GM23338 (cell line): ENCODE measurements at regions not wholly inside any gene's neighbourhood (a gene's known extent, or its start where the extent isn't known, plus 50 kb on each side); places are given as distances from the start of the nearest gene placed in this dataset.

Experiments
- ATAC-seq: fragments of 200-7000 bp; cut with Tn5 transposase; 3 replicates; pipeline ENCODE4 v1.9.1; 2020
- DNase-seq: peaks from one replicate; pipeline ENCODE4 v3.0.0-alpha.2; 2015; ENCODE audit warnings: low spot score
- H2AFZ ChIP-seq: fragments of 200-600 bp; sonication (generic); 2 replicates; pipeline ENCODE4 v1.8.0; 2016; ENCODE audit warnings: antibody characterized with exemption, mild to moderate bottlenecking, moderate library complexity
- H3F3A ChIP-seq: fragments of 200-600 bp; sonication (generic); replicated peaks from 2 replicates; pipeline ENCODE4 v1.8.0; 2017; ENCODE audit warnings: antibody characterized with exemption, mixed run types, low read depth
- H3K27ac ChIP-seq: fragments of 200-600 bp; sonication (generic); 2 replicates; pipeline ENCODE4 v1.6.1; 2016; ENCODE audit warnings: low read depth
- H3K27me3 ChIP-seq: fragments of 200-600 bp; sonication (generic); 2 replicates; pipeline ENCODE4 v1.8.0; 2016; ENCODE audit warnings: mild to moderate bottlenecking, mixed run types, moderate library complexity; ENCODE audit not compliant: insufficient read depth
- H3K36me3 ChIP-seq: fragments of 200-600 bp; sonication (generic); 2 replicates; pipeline ENCODE4 v1.8.0; 2016; ENCODE audit warnings: mild to moderate bottlenecking; ENCODE audit not compliant: insufficient read depth
- H3K4me1 ChIP-seq: fragments of 200-600 bp; sonication (generic); 2 replicates; pipeline ENCODE4 v1.8.0; 2016; ENCODE audit warnings: mild to moderate bottlenecking, moderate library complexity; ENCODE audit not compliant: insufficient read depth
- H3K4me2 ChIP-seq: fragments of 200-600 bp; sonication (generic); 2 replicates; pipeline ENCODE4 v1.7.1; 2017; ENCODE audit warnings: mixed run types
- H3K4me3 ChIP-seq: fragments of 200-600 bp; sonication (generic); 2 replicates; pipeline ENCODE4 v1.6.1; 2016; ENCODE audit warnings: mixed run types
- H3K79me2 ChIP-seq: fragments of 200-600 bp; sonication (generic); replicated peaks from 2 replicates; pipeline ENCODE4 v1.8.0; 2017; ENCODE audit warnings: mild to moderate bottlenecking; ENCODE audit not compliant: insufficient read depth
- H3K9me2 ChIP-seq: fragments of 200-600 bp; sonication (generic); 2 replicates; pipeline ENCODE4 v1.8.0; 2017; ENCODE audit not compliant: insufficient read depth
- H4K20me1 ChIP-seq: fragments of 200-600 bp; sonication (generic); replicated peaks from 2 replicates; pipeline ENCODE4 v1.8.0; 2017; ENCODE audit warnings: mild to moderate bottlenecking; ENCODE audit not compliant: insufficient read depth
- H3K27ac Mint-ChIP-seq: 2 replicates; pipeline ENCODE4 v1.8.0; 2020; ENCODE audit warnings: inconsistent platforms, mild to moderate bottlenecking, moderate library complexity, mixed read lengths
- H3K27me3 Mint-ChIP-seq: 3 replicates; pipeline ENCODE4 v1.8.0; 2022; ENCODE audit warnings: low read depth, mild to moderate bottlenecking, moderate library complexity, mixed read lengths, inconsistent platforms; ENCODE audit not compliant: insufficient read depth, poor library complexity
- H3K36me3 Mint-ChIP-seq: 3 replicates; pipeline ENCODE4 v1.8.0; 2021; ENCODE audit warnings: low read depth, mild to moderate bottlenecking, inconsistent platforms, moderate library complexity, mixed read lengths
- H3K4me1 Mint-ChIP-seq: 3 replicates; pipeline ENCODE4 v1.8.0; 2020; ENCODE audit warnings: mild to moderate bottlenecking, inconsistent platforms, mixed read lengths
- H3K4me3 Mint-ChIP-seq: 3 replicates; pipeline ENCODE4 v1.8.0; 2021; ENCODE audit warnings: moderate library complexity, mild to moderate bottlenecking, inconsistent platforms, mixed read lengths
- H3K9me3 Mint-ChIP-seq: 3 replicates; pipeline ENCODE4 v1.8.0; 2020; ENCODE audit warnings: moderate library complexity, mild to moderate bottlenecking, inconsistent platforms, mixed read lengths
- CREB1 ChIP-seq: fragments of 250-450 bp; sonication (Bioruptor Pico); IDR thresholded peaks from 2 replicates; pipeline ENCODE4 v1.5.0; 2020; ENCODE audit warnings: low read depth, mild to moderate bottlenecking, moderate library complexity
- CTCF ChIP-seq, 2 experiments: fragments of 200-600 bp in 1 of 2; sonication (generic) in 1 of 2; conservative IDR thresholded peaks; 2 replicates each; pipeline versions ENCODE4 v1.5.1 to v1.6.1; 2016 to 2017; ENCODE audit warnings: antibody characterized with exemption in 2 of 2, low read depth in 2 of 2, mild to moderate bottlenecking in 2 of 2, moderate library complexity in 1 of 2
- EZH2 ChIP-seq: fragments of 200-600 bp; sonication (generic); IDR thresholded peaks from one replicate; pipeline ENCODE4 v1.8.0; 2017; ENCODE audit warnings: antibody characterized with exemption, mild to moderate bottlenecking, low read depth; ENCODE audit not compliant: unreplicated experiment
- EZH2phosphoT487 ChIP-seq: fragments of 200-600 bp; sonication (generic); IDR thresholded peaks from one replicate; pipeline ENCODE4 v1.8.1; 2018; ENCODE audit warnings: antibody characterized with exemption; ENCODE audit not compliant: unreplicated experiment
- JUNB ChIP-seq: IDR thresholded peaks from one replicate; pipeline ENCODE4 v1.6.1; 2016; ENCODE audit warnings: antibody characterized with exemption; ENCODE audit not compliant: unreplicated experiment
- NANOG ChIP-seq: IDR thresholded peaks from 2 replicates; pipeline ENCODE4 v1.6.1; 2016; ENCODE audit warnings: antibody characterized with exemption, borderline replicate concordance
- POLR2AphosphoS5 ChIP-seq: IDR thresholded peaks from 2 replicates; pipeline ENCODE4 v1.6.1; 2016; ENCODE audit warnings: antibody characterized with exemption, low read depth
- STAT1 ChIP-seq: IDR thresholded peaks from one replicate; pipeline ENCODE4 v1.6.1; 2016; ENCODE audit warnings: antibody characterized with exemption; ENCODE audit not compliant: unreplicated experiment
- ZNF114 ChIP-seq: fragments of 250-450 bp; sonication (Bioruptor Pico); IDR thresholded peaks from 2 replicates; pipeline ENCODE4 v1.5.0; 2020; ENCODE audit warnings: mild to moderate bottlenecking, moderate library complexity
- ZNF331 ChIP-seq: fragments of 250-450 bp; sonication (Bioruptor Pico); IDR thresholded peaks from 2 replicates; pipeline ENCODE4 v1.5.0; 2020; ENCODE audit warnings: low read depth, mild to moderate bottlenecking, moderate library complexity
- TF ChIP-seq, protein P1 (sequence below): IDR thresholded peaks from one replicate; pipeline ENCODE4 v1.6.1; 2018; ENCODE audit warnings: antibody characterized with exemption; ENCODE audit not compliant: unreplicated experiment
- TF ChIP-seq, protein P2 (sequence below): fragments of 250-450 bp; sonication (Bioruptor Pico); IDR thresholded peaks from 2 replicates; pipeline ENCODE4 v1.5.0; 2020; ENCODE audit warnings: mild to moderate bottlenecking, moderate library complexity
- TF ChIP-seq, protein P3 (sequence below): IDR thresholded peaks from 2 replicates; pipeline ENCODE4 v1.6.1; 2016; ENCODE audit warnings: antibody characterized with exemption

DNA sequence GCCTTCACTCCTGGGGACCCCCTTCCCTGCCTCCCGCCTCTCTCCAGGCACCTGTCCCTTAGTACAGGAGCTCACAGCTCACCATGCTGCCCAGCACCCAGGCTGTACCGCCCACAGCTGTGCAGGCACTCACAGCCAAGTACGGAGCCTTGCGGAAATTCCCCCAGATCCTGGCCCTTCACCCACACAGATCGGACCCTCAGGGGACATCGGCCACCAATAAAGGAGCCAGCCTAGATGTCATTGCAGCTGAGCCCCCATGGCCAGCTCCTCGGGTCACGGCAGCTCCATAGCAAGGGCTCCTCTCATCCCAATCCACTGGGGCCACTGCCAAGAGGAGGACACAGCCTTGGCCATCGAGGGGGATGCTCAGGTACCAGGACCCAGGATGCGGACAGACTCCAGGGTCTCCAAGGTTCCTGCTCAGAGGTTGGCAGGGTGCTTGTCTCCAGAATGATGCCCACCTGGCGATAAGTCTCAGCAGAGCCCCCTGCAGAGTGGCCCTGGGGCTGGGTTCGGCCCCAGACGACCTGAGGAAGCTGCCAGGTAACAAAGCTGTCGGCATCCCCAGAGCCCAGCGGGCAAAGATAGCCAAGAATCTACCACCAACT, 82.3 kb downstream of the YTHDF1 start:
- Mint-ChIP-seq H3K27ac (no peak overlapping the region), H3K36me3 (no peaks in the 10 kb centered on the region; the same call in 2 of the 3 replicates), H3K9me3 (no peaks in the 10 kb centered on the region), H3K27me3 (peaks cover 1% of the 10 kb centered on the region), H3K4me1 (peaks cover 12% of the 10 kb centered on the region), H3K4me3 (no peak overlapping the region)
- TF ChIP-seq, protein P1, sequence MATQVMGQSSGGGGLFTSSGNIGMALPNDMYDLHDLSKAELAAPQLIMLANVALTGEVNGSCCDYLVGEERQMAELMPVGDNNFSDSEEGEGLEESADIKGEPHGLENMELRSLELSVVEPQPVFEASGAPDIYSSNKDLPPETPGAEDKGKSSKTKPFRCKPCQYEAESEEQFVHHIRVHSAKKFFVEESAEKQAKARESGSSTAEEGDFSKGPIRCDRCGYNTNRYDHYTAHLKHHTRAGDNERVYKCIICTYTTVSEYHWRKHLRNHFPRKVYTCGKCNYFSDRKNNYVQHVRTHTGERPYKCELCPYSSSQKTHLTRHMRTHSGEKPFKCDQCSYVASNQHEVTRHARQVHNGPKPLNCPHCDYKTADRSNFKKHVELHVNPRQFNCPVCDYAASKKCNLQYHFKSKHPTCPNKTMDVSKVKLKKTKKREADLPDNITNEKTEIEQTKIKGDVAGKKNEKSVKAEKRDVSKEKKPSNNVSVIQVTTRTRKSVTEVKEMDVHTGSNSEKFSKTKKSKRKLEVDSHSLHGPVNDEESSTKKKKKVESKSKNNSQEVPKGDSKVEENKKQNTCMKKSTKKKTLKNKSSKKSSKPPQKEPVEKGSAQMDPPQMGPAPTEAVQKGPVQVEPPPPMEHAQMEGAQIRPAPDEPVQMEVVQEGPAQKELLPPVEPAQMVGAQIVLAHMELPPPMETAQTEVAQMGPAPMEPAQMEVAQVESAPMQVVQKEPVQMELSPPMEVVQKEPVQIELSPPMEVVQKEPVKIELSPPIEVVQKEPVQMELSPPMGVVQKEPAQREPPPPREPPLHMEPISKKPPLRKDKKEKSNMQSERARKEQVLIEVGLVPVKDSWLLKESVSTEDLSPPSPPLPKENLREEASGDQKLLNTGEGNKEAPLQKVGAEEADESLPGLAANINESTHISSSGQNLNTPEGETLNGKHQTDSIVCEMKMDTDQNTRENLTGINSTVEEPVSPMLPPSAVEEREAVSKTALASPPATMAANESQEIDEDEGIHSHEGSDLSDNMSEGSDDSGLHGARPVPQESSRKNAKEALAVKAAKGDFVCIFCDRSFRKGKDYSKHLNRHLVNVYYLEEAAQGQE = no peak
- TF ChIP-seq ZNF114 (CRISPR knock-in tag) (no peak), POLR2AphosphoS5 (no peak), ZNF331 (CRISPR knock-in tag) (no peak), NANOG (no peak), EZH2 (no peak), CREB1 (CRISPR knock-in tag) (no peak), CTCF (conservative IDR thresholded peaks at IDR 0.05; ENCODE audit: low read depth in 2 of 2) (no peak), JUNB (no peak), STAT1 (no peak), EZH2phosphoT487 (no peak)
- TF ChIP-seq, protein P2, sequence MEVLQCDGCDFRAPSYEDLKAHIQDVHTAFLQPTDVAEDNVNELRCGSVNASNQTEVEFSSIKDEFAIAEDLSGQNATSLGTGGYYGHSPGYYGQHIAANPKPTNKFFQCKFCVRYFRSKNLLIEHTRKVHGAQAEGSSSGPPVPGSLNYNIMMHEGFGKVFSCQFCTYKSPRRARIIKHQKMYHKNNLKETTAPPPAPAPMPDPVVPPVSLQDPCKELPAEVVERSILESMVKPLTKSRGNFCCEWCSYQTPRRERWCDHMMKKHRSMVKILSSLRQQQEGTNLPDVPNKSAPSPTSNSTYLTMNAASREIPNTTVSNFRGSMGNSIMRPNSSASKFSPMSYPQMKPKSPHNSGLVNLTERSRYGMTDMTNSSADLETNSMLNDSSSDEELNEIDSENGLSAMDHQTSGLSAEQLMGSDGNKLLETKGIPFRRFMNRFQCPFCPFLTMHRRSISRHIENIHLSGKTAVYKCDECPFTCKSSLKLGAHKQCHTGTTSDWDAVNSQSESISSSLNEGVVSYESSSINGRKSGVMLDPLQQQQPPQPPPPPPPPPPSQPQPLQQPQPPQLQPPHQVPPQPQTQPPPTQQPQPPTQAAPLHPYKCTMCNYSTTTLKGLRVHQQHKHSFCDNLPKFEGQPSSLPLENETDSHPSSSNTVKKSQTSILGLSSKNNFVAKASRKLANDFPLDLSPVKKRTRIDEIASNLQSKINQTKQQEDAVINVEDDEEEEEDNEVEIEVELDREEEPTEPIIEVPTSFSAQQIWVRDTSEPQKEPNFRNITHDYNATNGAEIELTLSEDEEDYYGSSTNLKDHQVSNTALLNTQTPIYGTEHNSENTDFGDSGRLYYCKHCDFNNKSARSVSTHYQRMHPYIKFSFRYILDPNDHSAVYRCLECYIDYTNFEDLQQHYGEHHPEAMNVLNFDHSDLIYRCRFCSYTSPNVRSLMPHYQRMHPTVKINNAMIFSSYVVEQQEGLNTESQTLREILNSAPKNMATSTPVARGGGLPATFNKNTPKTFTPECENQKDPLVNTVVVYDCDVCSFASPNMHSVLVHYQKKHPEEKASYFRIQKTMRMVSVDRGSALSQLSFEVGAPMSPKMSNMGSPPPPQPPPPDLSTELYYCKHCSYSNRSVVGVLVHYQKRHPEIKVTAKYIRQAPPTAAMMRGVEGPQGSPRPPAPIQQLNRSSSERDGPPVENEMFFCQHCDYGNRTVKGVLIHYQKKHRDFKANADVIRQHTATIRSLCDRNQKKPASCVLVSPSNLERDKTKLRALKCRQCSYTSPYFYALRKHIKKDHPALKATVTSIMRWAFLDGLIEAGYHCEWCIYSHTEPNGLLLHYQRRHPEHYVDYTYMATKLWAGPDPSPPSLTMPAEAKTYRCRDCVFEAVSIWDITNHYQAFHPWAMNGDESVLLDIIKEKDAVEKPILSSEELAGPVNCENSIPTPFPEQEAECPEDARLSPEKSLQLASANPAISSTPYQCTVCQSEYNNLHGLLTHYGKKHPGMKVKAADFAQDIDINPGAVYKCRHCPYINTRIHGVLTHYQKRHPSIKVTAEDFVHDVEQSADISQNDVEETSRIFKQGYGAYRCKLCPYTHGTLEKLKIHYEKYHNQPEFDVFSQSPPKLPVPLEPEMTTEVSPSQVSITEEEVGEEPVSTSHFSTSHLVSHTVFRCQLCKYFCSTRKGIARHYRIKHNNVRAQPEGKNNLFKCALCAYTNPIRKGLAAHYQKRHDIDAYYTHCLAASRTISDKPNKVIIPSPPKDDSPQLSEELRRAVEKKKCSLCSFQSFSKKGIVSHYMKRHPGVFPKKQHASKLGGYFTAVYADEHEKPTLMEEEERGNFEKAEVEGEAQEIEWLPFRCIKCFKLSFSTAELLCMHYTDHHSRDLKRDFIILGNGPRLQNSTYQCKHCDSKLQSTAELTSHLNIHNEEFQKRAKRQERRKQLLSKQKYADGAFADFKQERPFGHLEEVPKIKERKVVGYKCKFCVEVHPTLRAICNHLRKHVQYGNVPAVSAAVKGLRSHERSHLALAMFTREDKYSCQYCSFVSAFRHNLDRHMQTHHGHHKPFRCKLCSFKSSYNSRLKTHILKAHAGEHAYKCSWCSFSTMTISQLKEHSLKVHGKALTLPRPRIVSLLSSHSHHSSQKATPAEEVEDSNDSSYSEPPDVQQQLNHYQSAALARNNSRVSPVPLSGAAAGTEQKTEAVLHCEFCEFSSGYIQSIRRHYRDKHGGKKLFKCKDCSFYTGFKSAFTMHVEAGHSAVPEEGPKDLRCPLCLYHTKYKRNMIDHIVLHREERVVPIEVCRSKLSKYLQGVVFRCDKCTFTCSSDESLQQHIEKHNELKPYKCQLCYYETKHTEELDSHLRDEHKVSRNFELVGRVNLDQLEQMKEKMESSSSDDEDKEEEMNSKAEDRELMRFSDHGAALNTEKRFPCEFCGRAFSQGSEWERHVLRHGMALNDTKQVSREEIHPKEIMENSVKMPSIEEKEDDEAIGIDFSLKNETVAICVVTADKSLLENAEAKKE (CRISPR knock-in tag) = no peak
- TF ChIP-seq, protein P3, sequence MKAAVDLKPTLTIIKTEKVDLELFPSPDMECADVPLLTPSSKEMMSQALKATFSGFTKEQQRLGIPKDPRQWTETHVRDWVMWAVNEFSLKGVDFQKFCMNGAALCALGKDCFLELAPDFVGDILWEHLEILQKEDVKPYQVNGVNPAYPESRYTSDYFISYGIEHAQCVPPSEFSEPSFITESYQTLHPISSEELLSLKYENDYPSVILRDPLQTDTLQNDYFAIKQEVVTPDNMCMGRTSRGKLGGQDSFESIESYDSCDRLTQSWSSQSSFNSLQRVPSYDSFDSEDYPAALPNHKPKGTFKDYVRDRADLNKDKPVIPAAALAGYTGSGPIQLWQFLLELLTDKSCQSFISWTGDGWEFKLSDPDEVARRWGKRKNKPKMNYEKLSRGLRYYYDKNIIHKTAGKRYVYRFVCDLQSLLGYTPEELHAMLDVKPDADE = no peak
- ATAC-seq = no peak
- Histone ChIP-seq H3K27me3 (no peaks in the 10 kb centered on the region), H4K20me1 (no peaks in the 10 kb centered on the region), H3F3A (0 out of 2 replicates have a peak, but pooled peaks cover 8% of the 10 kb centered on the region), H3K79me2 (no peaks in the 10 kb centered on the region), H3K4me2 (no peak overlapping the region), H3K9me2 (no peaks in the 10 kb centered on the region), H2AFZ (no peak overlapping the region; the same call in 1 of the 2 replicates), H3K4me3 (no peak overlapping the region), H3K4me1 (peaks cover 10% of the 10 kb centered on the region; the same call in 1 of the 2 replicates), H3K36me3 (no peaks in the 10 kb centered on the region), H3K27ac (no peak overlapping the region)
- DNase-seq = no peak
